Heart left ventricle (tissue), 16 donors: ENCODE measurements at regions not wholly inside any gene's neighbourhood (a gene's known extent, or its start where the extent isn't known, plus 50 kb on each side); places are given as distances from the start of the nearest gene placed in this dataset.

Experiments
- ATAC-seq, 4 donors: fragments of 200-7000 bp; cut with Tn5 transposase; one replicate each; pipeline ENCODE4 v1.9.1; 2020 to 2022; ENCODE audit warnings: moderate library complexity in 4 of 4, mild to moderate bottlenecking in 3 of 4, moderate number of reproducible peaks in 1 of 4
- DNase-seq, 5 donors: peaks; one replicate each; pipeline ENCODE4 v3.0.0-alpha.2; 2020
- H3K27ac ChIP-seq, 12 donors: fragments of 200-600 bp; sonication (generic) in 4 of 12; one replicate each; pipeline versions ENCODE4 v1.5.0 to v1.8.0; 2016 to 2022; ENCODE audit warnings: mild to moderate bottlenecking in 2 of 12
- H3K27me3 ChIP-seq, 9 donors: fragments of 200-600 bp; sonication (generic) in 2 of 9; one replicate each; pipeline versions ENCODE4 v1.5.1 to v1.8.0; 2016 to 2022; ENCODE audit warnings: mild to moderate bottlenecking in 3 of 9
- H3K36me3 ChIP-seq, 9 donors: fragments of 200-600 bp; sonication (generic) in 2 of 9; one replicate each; pipeline versions ENCODE4 v1.5.0 to v1.8.0; 2018 to 2022; ENCODE audit warnings: mild to moderate bottlenecking in 2 of 9
- H3K4me1 ChIP-seq, 12 donors: fragments of 200-600 bp; sonication (generic) in 4 of 12; one replicate each; pipeline versions ENCODE4 v1.5.0 to v1.8.0; 2016 to 2022; ENCODE audit warnings: mild to moderate bottlenecking in 3 of 12
- H3K4me3 ChIP-seq, 12 donors: fragments of 200-600 bp; sonication (generic) in 4 of 12; one replicate each; pipeline versions ENCODE4 v1.5.0 to v1.8.0; 2017 to 2022; ENCODE audit warnings: mild to moderate bottlenecking in 9 of 12, moderate library complexity in 4 of 12
- H3K9me3 ChIP-seq, 12 donors: fragments of 200-600 bp; sonication (generic) in 4 of 12; one replicate each; pipeline versions ENCODE4 v1.5.0 to v1.8.0; 2016 to 2022; ENCODE audit warnings: mild to moderate bottlenecking in 1 of 12
- POLR2A ChIP-seq, 2 donors: fragments of 450-650 bp; IDR thresholded peaks; one replicate each; pipeline ENCODE4 v1.6.1; 2017; ENCODE audit warnings: antibody characterized with exemption in 2 of 2, mild to moderate bottlenecking in 2 of 2, moderate library complexity in 2 of 2
- WGBS, 4 donors: extraction: QIAGEN DNeasy Blood & Tissue Kit in 2 of 4; methylation state at CpG; one replicate each; pipeline versions ENCODE4 v1.1.5 to v1.1.7; 2013 to 2018; 5-methylcytosine and 5-hydroxymethylcytosine counted together
- intact Hi-C, 10 donors: fragments of 100-400 bp; cut with DNase I; formaldehyde crosslinking; loops; one replicate each; pipeline versions ENCODE4 v1.11.1 to v1.14.2; 2022
- TF ChIP-seq, protein P1 (sequence below), 12 donors: fragments of 200-600 bp; sonication (generic) in 4 of 12; IDR thresholded peaks; one replicate each; pipeline versions ENCODE4 v1.5.0 to v1.8.0; 2018 to 2022; ENCODE audit warnings: antibody characterized with exemption in 12 of 12, mild to moderate bottlenecking in 5 of 12
- donor health status: ischemic (EF 13 %, LVEDD 7.1; RV severe dilation, severe dysfunction).
- donor health status: healthy with polysubstance abuse.
- donor health status: DM: no; HTN: yes; CAD: no.
- donor health status: DM: no; HTN: no; CAD: no.
- donor health status: ischemic (EF 25% LVEDD 6.9; RV normal size, moderate dysfunction).
- donor health status: ischemic (EF 25% LVEDD 5.7; RV mildly dilated, moderate dysfunction).
- donor health status: healthy.
- donor health status: DM: yes; HTN: yes; CAD: no.
- donor health status: ischemic (EF 35%, LVEDD 5.7; RV mildly dilated, moderate dysfunction).
- donor health status: nonischemic (EF 11% LVEDD 7.7; RV severe dilation, severe dysfunction).
- donor health status: DM: yes; HTN: yes; CAD: no.
- donor health status: PGD.
- donor health status: ischemic (EF 29% LVEDD 5.4; RV normal size, mild dysfunction).
- donor health status: nonischemic (EF 23%, LVEDD 6.1; RV moderate dilation, normal function).

DNA sequence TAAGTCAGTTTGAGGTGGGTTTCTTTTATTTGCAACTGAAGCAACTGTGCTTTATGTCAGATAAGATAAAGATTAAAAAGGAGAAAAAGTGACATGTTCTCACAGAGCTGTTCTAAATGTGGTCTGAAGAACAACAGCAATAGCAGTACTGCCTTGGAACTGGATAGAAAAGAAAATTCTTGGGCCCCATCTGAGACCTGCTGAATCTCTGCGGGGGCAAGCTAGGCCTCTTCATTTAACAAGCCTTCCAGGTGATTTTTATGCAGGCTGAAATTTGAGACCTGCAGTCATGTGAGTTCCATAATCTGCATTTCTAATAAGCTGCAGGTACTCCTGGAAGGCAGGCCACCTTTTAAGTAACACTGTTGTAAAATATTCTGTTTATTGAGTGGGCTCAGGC, 91.4 kb upstream of the CTSC start:
- H3K27ac ChIP-seq, result no peak overlapping the region
- no peaks in the 10 kb centered on the region for H3K27me3 ChIP-seq
- no peak for TF ChIP-seq POLR2A (IDR thresholded peaks at IDR 0.05)
- TF ChIP-seq, protein P1, sequence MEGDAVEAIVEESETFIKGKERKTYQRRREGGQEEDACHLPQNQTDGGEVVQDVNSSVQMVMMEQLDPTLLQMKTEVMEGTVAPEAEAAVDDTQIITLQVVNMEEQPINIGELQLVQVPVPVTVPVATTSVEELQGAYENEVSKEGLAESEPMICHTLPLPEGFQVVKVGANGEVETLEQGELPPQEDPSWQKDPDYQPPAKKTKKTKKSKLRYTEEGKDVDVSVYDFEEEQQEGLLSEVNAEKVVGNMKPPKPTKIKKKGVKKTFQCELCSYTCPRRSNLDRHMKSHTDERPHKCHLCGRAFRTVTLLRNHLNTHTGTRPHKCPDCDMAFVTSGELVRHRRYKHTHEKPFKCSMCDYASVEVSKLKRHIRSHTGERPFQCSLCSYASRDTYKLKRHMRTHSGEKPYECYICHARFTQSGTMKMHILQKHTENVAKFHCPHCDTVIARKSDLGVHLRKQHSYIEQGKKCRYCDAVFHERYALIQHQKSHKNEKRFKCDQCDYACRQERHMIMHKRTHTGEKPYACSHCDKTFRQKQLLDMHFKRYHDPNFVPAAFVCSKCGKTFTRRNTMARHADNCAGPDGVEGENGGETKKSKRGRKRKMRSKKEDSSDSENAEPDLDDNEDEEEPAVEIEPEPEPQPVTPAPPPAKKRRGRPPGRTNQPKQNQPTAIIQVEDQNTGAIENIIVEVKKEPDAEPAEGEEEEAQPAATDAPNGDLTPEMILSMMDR (IDR thresholded peaks at IDR 0.05), result no peak
- intact Hi-C loops, result loop anchor here in 1 of 10 donors (10.0 kb wide), 1 partner anchor 56 kb away; no protein-coding TSS in a partner anchor
- DNase-seq (no peak), ATAC-seq (no peak)
- no peaks in the 10 kb centered on the region for H3K9me3 ChIP-seq
- WGBS, 4 donors, result 78 to 88% (median 83%) methylated on average over 1 of the region's 1 CpG
- H3K36me3 ChIP-seq, result no peaks in the 10 kb centered on the region
- H3K4me1 ChIP-seq, result peaks cover 0 to 7% (median 0%) of the 10 kb centered on the region in 12 donors
- no peak overlapping the region for H3K4me3 ChIP-seq

- Histone ChIP-seq H3K27me3 (no peaks in the 10 kb centered on the region), H3K36me3 (no peaks in the 10 kb centered on the region), H3K9me3 (no peaks in the 10 kb centered on the region), H3K4me3 (no peak overlapping the region), H3K4me1 (peaks cover 0 to 7% (median 0%) of the 10 kb centered on the region in 12 donors), H3K27ac (no peak overlapping the region)
- no peak for ATAC-seq
- TF ChIP-seq, protein P1 (IDR thresholded peaks at IDR 0.05), result no peak
- TF ChIP-seq POLR2A (IDR thresholded peaks at IDR 0.05), result no peak
- WGBS, 4 donors, result 93 to 97% (median 95%) methylated on average over 2 of the region's 2 CpGs
- DNase-seq, result no peak
- intact Hi-C loops, result loop anchor here in 1 of 10 donors (10.0 kb wide), 1 partner anchor 57 kb away; no protein-coding TSS in a partner anchor
Measured at GRCh38 chr11:88427719-88428118, 90.2 kb upstream of the CTSC start.

GRCh38 chr11:88424881-88425280, 87.3 kb upstream of the CTSC start:
- intact Hi-C loops, result loop anchor here in 1 of 10 donors (10.0 kb wide), 1 partner anchor 60 kb away; no protein-coding TSS in a partner anchor
- 68 to 80% (median 78%) methylated on average over 6 of the region's 6 CpGs for WGBS, 4 donors
- Histone ChIP-seq H3K9me3 (no peaks in the 10 kb centered on the region), H3K4me3 (no peak overlapping the region), H3K36me3 (no peaks in the 10 kb centered on the region), H3K4me1 (peaks cover 0 to 35% (median 5%) of the 10 kb centered on the region in 12 donors), H3K27me3 (no peaks in the 10 kb centered on the region), H3K27ac (no peak overlapping the region)
- TF ChIP-seq, protein P1 (IDR thresholded peaks at IDR 0.05), result no peak
- TF ChIP-seq POLR2A (IDR thresholded peaks at IDR 0.05), result no peak
- DNase-seq, result no peak
- ATAC-seq, result no peak

- DNase-seq, result peak in 2 of 5 donors; percentile 39 to 45
- WGBS, 4 donors, result 38 to 65% (median 54%) methylated on average over 1 of the region's 1 CpG
- Histone ChIP-seq H3K36me3 (no peaks in the 10 kb centered on the region), H3K4me3 (peak overlapping the region in 1 of 12 donors; percentile 20), H3K4me1 (peaks cover 0 to 51% (median 5%) of the 10 kb centered on the region in 12 donors), H3K27me3 (no peaks in the 10 kb centered on the region), H3K9me3 (peaks cover 0 to 3% (median 0%) of the 10 kb centered on the region in 12 donors), H3K27ac (peak overlapping the region; percentile 9 to 97 (median 64))
- no peak for TF ChIP-seq POLR2A (IDR thresholded peaks at IDR 0.05)
- TF ChIP-seq, protein P1 (IDR thresholded peaks at IDR 0.05), result no peak
- peak; percentile 57 to 80 (median 73) for ATAC-seq
- intact Hi-C loops, result loop anchor here in 1 of 10 donors (10.0 kb wide), 1 partner anchor 63 kb away; no protein-coding TSS in a partner anchor
Measured at GRCh38 chr11:88421530-88421929, 84.0 kb upstream of the CTSC start.
